Suprapubic skin (tissue), 4 donors: ENCODE measurements at regions not wholly inside any gene's neighbourhood (a gene's known extent, or its start where the extent isn't known, plus 50 kb on each side); places are given as distances from the start of the nearest gene placed in this dataset.

Experiments used
- DNase-seq, 2 donors: peaks; one replicate each; pipeline ENCODE4 v3.0.0-alpha.2; 2019; ENCODE audit warnings: low spot score in 2 of 2
- H3K27ac ChIP-seq: fragments of 200-600 bp; sonication (generic); one replicate; pipeline ENCODE4 v1.5.1; 2019
- H3K27me3 ChIP-seq: fragments of 200-600 bp; sonication (generic); one replicate; pipeline ENCODE4 v1.5.1; 2019
- H3K36me3 ChIP-seq: fragments of 200-600 bp; sonication (generic); one replicate; pipeline ENCODE4 v1.5.1; 2019
- H3K4me1 ChIP-seq: fragments of 200-600 bp; sonication (generic); one replicate; pipeline ENCODE4 v1.5.1; 2019
- H3K4me3 ChIP-seq: fragments of 200-600 bp; sonication (generic); one replicate; pipeline ENCODE4 v1.5.1; 2019; ENCODE audit warnings: mild to moderate bottlenecking
- H3K9me3 ChIP-seq: fragments of 200-600 bp; sonication (generic); one replicate; pipeline ENCODE4 v1.5.1; 2019
- CTCF ChIP-seq, 2 donors: fragments of 200-600 bp in 1 of 2; fragments of 450-650 bp in 1 of 2; sonication (generic) in 1 of 2; IDR thresholded peaks; one replicate each; pipeline ENCODE4 v1.5.1; 2016 to 2019; ENCODE audit warnings: antibody characterized with exemption in 2 of 2, mild to moderate bottlenecking in 1 of 2, moderate library complexity in 1 of 2
- EP300 ChIP-seq: sonication (generic); formaldehyde crosslinking; IDR thresholded peaks from one replicate; pipeline ENCODE4 v1.6.1; 2017; ENCODE audit warnings: antibody characterized with exemption
- POLR2A ChIP-seq, 2 donors: fragments of 450-650 bp; IDR thresholded peaks; one replicate each; pipeline ENCODE4 v1.6.1; 2017; ENCODE audit warnings: antibody characterized with exemption in 2 of 2, mild to moderate bottlenecking in 2 of 2, moderate library complexity in 2 of 2
- POLR2AphosphoS5 ChIP-seq, 3 donors: sonication (generic); formaldehyde crosslinking; IDR thresholded peaks; one replicate each; pipeline ENCODE4 v1.6.1; 2017; ENCODE audit warnings: antibody characterized with exemption in 3 of 3
- WGBS: methylation state at CpG from one replicate; pipeline ENCODE4 v1.1.5; 2018; 5-methylcytosine and 5-hydroxymethylcytosine counted together

GRCh38 chr9:134239130-134239903 is 75.0 kb upstream of the RNU6ATAC start:
- H3K36me3 ChIP-seq, result no peaks in the 10 kb centered on the region
- H3K27me3 ChIP-seq, result peaks cover 37% of the 10 kb centered on the region
- 92% methylated on average over 5 of the region's 29 CpGs for WGBS
- H3K27ac ChIP-seq, result no peak overlapping the region
- H3K4me3 ChIP-seq, result no peak overlapping the region
- no peak for DNase-seq
- peaks cover 25% of the 10 kb centered on the region for H3K4me1 ChIP-seq
- no peak for TF ChIP-seq CTCF (IDR thresholded peaks at IDR 0.05)
- no peak for TF ChIP-seq POLR2AphosphoS5 (IDR thresholded peaks at IDR 0.05)
- no peaks in the 10 kb centered on the region for H3K9me3 ChIP-seq

GRCh38 chr9:134239939-134240338 is 75.6 kb upstream of the RNU6ATAC start:
- Histone ChIP-seq H3K4me3 (no peak overlapping the region), H3K9me3 (no peaks in the 10 kb centered on the region), H3K36me3 (no peaks in the 10 kb centered on the region), H3K4me1 (peaks cover 20% of the 10 kb centered on the region), H3K27ac (no peak overlapping the region), H3K27me3 (peaks cover 37% of the 10 kb centered on the region)
- TF ChIP-seq POLR2AphosphoS5 (IDR thresholded peaks at IDR 0.05) (no peak), EP300 (no peak), CTCF (IDR thresholded peaks at IDR 0.05) (no peak), POLR2A (IDR thresholded peaks at IDR 0.05) (no peak)
- no peak for DNase-seq
- 81% methylated on average over 5 of the region's 7 CpGs for WGBS

- DNase-seq, result no peak
- Histone ChIP-seq H3K27me3 (peaks cover 37% of the 10 kb centered on the region), H3K4me3 (no peak overlapping the region), H3K4me1 (peaks cover 16% of the 10 kb centered on the region), H3K36me3 (no peaks in the 10 kb centered on the region), H3K27ac (no peak overlapping the region), H3K9me3 (no peaks in the 10 kb centered on the region)
- WGBS, result 67% methylated on average over 3 of the region's 11 CpGs
- TF ChIP-seq EP300 (no peak), CTCF (IDR thresholded peaks at IDR 0.05) (no peak), POLR2AphosphoS5 (IDR thresholded peaks at IDR 0.05) (no peak), POLR2A (IDR thresholded peaks at IDR 0.05) (no peak)
Measured at GRCh38 chr9:134240361-134240760, 76.0 kb upstream of the RNU6ATAC start.

GRCh38 chr9:134242706-134243105 is 78.3 kb upstream of the RNU6ATAC start:
- 73% methylated on average over 6 of the region's 19 CpGs for WGBS
- H3K27me3 ChIP-seq, result peaks cover 34% of the 10 kb centered on the region
- no peak overlapping the region for H3K4me3 ChIP-seq

More at GRCh38 chr9:134242706-134243105, 78.3 kb upstream of the RNU6ATAC start:
- no peak for TF ChIP-seq EP300
- TF ChIP-seq POLR2AphosphoS5 (IDR thresholded peaks at IDR 0.05), result no peak
- no peak for TF ChIP-seq CTCF (IDR thresholded peaks at IDR 0.05)
- no peak for TF ChIP-seq POLR2A (IDR thresholded peaks at IDR 0.05)
- DNase-seq, result no peak
- Histone ChIP-seq H3K36me3 (no peaks in the 10 kb centered on the region), H3K4me1 (peaks cover 7% of the 10 kb centered on the region), H3K9me3 (no peaks in the 10 kb centered on the region), H3K27ac (no peak overlapping the region)
